ENCODE measurements at regions not wholly inside any gene's neighbourhood (a gene's known extent, or its start where the extent isn't known, plus 50 kb on each side); places are given as distances from the start of the nearest gene placed in this dataset.
"Not testable (repeated sequence)": the region's sequence is repeated elsewhere in the genome, so short reads cannot be mapped to it uniquely, and the experiment has no call there.

- no peaks in the 10 kb centered on the region for H3K36me3 Mint-ChIP-seq (ENCODE audit: low read depth)
- no peaks in the 10 kb centered on the region for H3K4me1 Mint-ChIP-seq
- no peaks in the 10 kb centered on the region for H3K27me3 Mint-ChIP-seq
- DNase-seq (no peak), ATAC-seq (ENCODE audit: low read depth) (no peak)
- no peak for TF ChIP-seq CTCF (IDR thresholded peaks at IDR 0.05)
- H3K27ac Mint-ChIP-seq, result no peak overlapping the region
- ChIA-PET CTCF (no interaction called here), POLR2A (no interaction called here)
- H3K9me3 Mint-ChIP-seq, result no peaks in the 10 kb centered on the region
- H3K4me3 Mint-ChIP-seq, result no peak overlapping the region
- intact Hi-C loops (cut with micrococcal nuclease), result no loop called here
Measured at GRCh38 chrX:35362866-35363265, 420.3 kb downstream of the FAM47B start.

- H3K27ac Mint-ChIP-seq, result no peak overlapping the region
- ChIA-PET CTCF (no interaction called here), POLR2A (no interaction called here)
- no peaks in the 10 kb centered on the region for H3K4me1 Mint-ChIP-seq
- no peak for TF ChIP-seq CTCF (IDR thresholded peaks at IDR 0.05)
- no peaks in the 10 kb centered on the region for H3K36me3 Mint-ChIP-seq (ENCODE audit: low read depth)
- no peaks in the 10 kb centered on the region for H3K9me3 Mint-ChIP-seq
- DNase-seq (no peak), ATAC-seq (ENCODE audit: low read depth) (no peak)
- no peaks in the 10 kb centered on the region for H3K27me3 Mint-ChIP-seq
- no peak overlapping the region for H3K4me3 Mint-ChIP-seq
- intact Hi-C loops (cut with micrococcal nuclease), result no loop called here
Measured at GRCh38 chrX:35374116-35374515, 424.0 kb upstream of the MAGEB16 start.

GRCh38 chrX:35380808-35381700 is 417.1 kb upstream of the MAGEB16 start:
- intact Hi-C loops (cut with micrococcal nuclease), result no loop called here
- Mint-ChIP-seq H3K36me3 (ENCODE audit: low read depth) (no peaks in the 10 kb centered on the region), H3K9me3 (no peaks in the 10 kb centered on the region), H3K4me1 (no peaks in the 10 kb centered on the region), H3K27ac (no peak overlapping the region), H3K4me3 (no peak overlapping the region), H3K27me3 (no peaks in the 10 kb centered on the region)
- no peak for TF ChIP-seq CTCF (IDR thresholded peaks at IDR 0.05)
- ATAC-seq (ENCODE audit: low read depth), result no peak
- ChIA-PET CTCF (no interaction called here), POLR2A (no interaction called here)
- DNase-seq, result no peak

- CTCF ChIA-PET; DNase-seq; H3K27ac Mint-ChIP-seq; H3K27me3 Mint-ChIP-seq; ATAC-seq (ENCODE audit: low read depth); H3K9me3 Mint-ChIP-seq; intact Hi-C loops (cut with micrococcal nuclease); POLR2A ChIA-PET; H3K4me1 Mint-ChIP-seq; H3K4me3 Mint-ChIP-seq; H3K36me3 Mint-ChIP-seq (ENCODE audit: low read depth): not testable (repeated sequence)
Measured at GRCh38 chrX:35381709-35382108, 416.4 kb upstream of the MAGEB16 start.

GRCh38 chrX:35382966-35383365 is 415.2 kb upstream of the MAGEB16 start:
- CTCF ChIA-PET, result no interaction called here
- no peak for TF ChIP-seq CTCF (IDR thresholded peaks at IDR 0.05)

GRCh38 chrX:35392232-35392631 is 405.9 kb upstream of the MAGEB16 start:
- no peaks in the 10 kb centered on the region for H3K27me3 Mint-ChIP-seq
- intact Hi-C loops (cut with micrococcal nuclease), result no loop called here
- no peak for ATAC-seq (ENCODE audit: low read depth)
- H3K4me3 Mint-ChIP-seq, result no peak overlapping the region
- no peaks in the 10 kb centered on the region for H3K4me1 Mint-ChIP-seq
- TF ChIP-seq CTCF (IDR thresholded peaks at IDR 0.05), result no peak
- H3K9me3 Mint-ChIP-seq, result no peaks in the 10 kb centered on the region
- ChIA-PET CTCF (no interaction called here), POLR2A (no interaction called here)
- DNase-seq, result no peak
- H3K27ac Mint-ChIP-seq, result no peak overlapping the region
- no peaks in the 10 kb centered on the region for H3K36me3 Mint-ChIP-seq (ENCODE audit: low read depth)

More at GRCh38 chrX:35382966-35383365, 415.2 kb upstream of the MAGEB16 start:
- H3K9me3 Mint-ChIP-seq, result no peaks in the 10 kb centered on the region
- H3K4me3 Mint-ChIP-seq, result no peak overlapping the region
- POLR2A ChIA-PET, result no interaction called here
- no peaks in the 10 kb centered on the region for H3K27me3 Mint-ChIP-seq
- ATAC-seq (ENCODE audit: low read depth) (no peak), DNase-seq (no peak)
- no peaks in the 10 kb centered on the region for H3K4me1 Mint-ChIP-seq
- no peaks in the 10 kb centered on the region for H3K36me3 Mint-ChIP-seq (ENCODE audit: low read depth)
- intact Hi-C loops (cut with micrococcal nuclease), result no loop called here
- no peak overlapping the region for H3K27ac Mint-ChIP-seq

Measured in activated B cell treated with CpG ODN at 0.5 μM for 24 hours (primary cell).